Panc1 (cell line): ENCODE measurements at regions not wholly inside any gene's neighbourhood (a gene's known extent, or its start where the extent isn't known, plus 50 kb on each side); places are given as distances from the start of the nearest gene placed in this dataset.

Experiments
- CTCF ChIP-seq: fragments of 450-650 bp; IDR thresholded peaks from 2 replicates; pipeline ENCODE4 v1.5.1; 2017; ENCODE audit warnings: mild to moderate bottlenecking
- POLR2AphosphoS5 ChIP-seq: IDR thresholded peaks from 2 replicates; pipeline ENCODE4 v1.6.1; 2012; ENCODE audit warnings: mild to moderate bottlenecking, low read depth, low read length, moderate library complexity
- REST ChIP-seq, 2 experiments: IDR thresholded peaks; 2 replicates each; pipeline ENCODE4 v1.6.1; 2011 to 2012; ENCODE audit warnings: low read depth in 2 of 2, control low read depth in 1 of 2, low read length in 1 of 2, mild to moderate bottlenecking in 1 of 2, moderate library complexity in 1 of 2; ENCODE audit not compliant: insufficient read depth in 1 of 2
- SIN3A ChIP-seq: IDR thresholded peaks from 2 replicates; pipeline ENCODE4 v1.6.1; 2012; ENCODE audit warnings: low read depth, mild to moderate bottlenecking, low read length, moderate library complexity, borderline replicate concordance; ENCODE audit not compliant: insufficient read depth
- TCF7L2 ChIP-seq: IDR thresholded peaks from 2 replicates; pipeline ENCODE4 v1.6.1; 2011; ENCODE audit warnings: mild to moderate bottlenecking, low read depth, low read length, inconsistent platforms

GRCh38 chr5:42241636-42242035 lies 181.6 kb upstream of the GHR start:
- no peak for TF ChIP-seq CTCF
- TF ChIP-seq REST (IDR thresholded peaks at IDR 0.05; ENCODE audit: insufficient read depth in 1 of 2, low read depth in 2 of 2, low read length in 1 of 2) = no peak
- no peak for TF ChIP-seq SIN3A
- TF ChIP-seq TCF7L2 = no peak
- TF ChIP-seq POLR2AphosphoS5 = no peak
